ENCODE measurements at regions not wholly inside any gene's neighbourhood (a gene's known extent, or its start where the extent isn't known, plus 50 kb on each side); places are given as distances from the start of the nearest gene placed in this dataset.

- Histone ChIP-seq H3K9me2 (replicated peaks; ENCODE audit: control insufficient read depth, low read length) (no peaks in the 10 kb centered on the region), H3K9me3 (ENCODE audit: control insufficient read depth, insufficient read depth, low read length) (no peaks in the 10 kb centered on the region), H3K79me2 (ENCODE audit: control insufficient read depth, low read length) (no peaks in the 10 kb centered on the region), H3F3A (ENCODE audit: control insufficient read depth, insufficient read depth) (no peaks in the 10 kb centered on the region), H3K27ac (ENCODE audit: low read depth, low read length) (no peak overlapping the region), H4K20me1 (ENCODE audit: control insufficient read depth, insufficient read depth, low read depth, low read length) (no peaks in the 10 kb centered on the region), H3K36me3 (ENCODE audit: control insufficient read depth, low read length) (no peaks in the 10 kb centered on the region), H3K4me1 (ENCODE audit: control insufficient read depth, low read length) (no peaks in the 10 kb centered on the region), H3K4me3 (ENCODE audit: low read length) (no peak overlapping the region), H3K4me2 (ENCODE audit: low read length) (no peak overlapping the region), H3K27me3 (ENCODE audit: control insufficient read depth, low read length) (no peaks in the 10 kb centered on the region)
- TF ChIP-seq, protein P1, sequence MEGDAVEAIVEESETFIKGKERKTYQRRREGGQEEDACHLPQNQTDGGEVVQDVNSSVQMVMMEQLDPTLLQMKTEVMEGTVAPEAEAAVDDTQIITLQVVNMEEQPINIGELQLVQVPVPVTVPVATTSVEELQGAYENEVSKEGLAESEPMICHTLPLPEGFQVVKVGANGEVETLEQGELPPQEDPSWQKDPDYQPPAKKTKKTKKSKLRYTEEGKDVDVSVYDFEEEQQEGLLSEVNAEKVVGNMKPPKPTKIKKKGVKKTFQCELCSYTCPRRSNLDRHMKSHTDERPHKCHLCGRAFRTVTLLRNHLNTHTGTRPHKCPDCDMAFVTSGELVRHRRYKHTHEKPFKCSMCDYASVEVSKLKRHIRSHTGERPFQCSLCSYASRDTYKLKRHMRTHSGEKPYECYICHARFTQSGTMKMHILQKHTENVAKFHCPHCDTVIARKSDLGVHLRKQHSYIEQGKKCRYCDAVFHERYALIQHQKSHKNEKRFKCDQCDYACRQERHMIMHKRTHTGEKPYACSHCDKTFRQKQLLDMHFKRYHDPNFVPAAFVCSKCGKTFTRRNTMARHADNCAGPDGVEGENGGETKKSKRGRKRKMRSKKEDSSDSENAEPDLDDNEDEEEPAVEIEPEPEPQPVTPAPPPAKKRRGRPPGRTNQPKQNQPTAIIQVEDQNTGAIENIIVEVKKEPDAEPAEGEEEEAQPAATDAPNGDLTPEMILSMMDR (IDR thresholded peaks at IDR 0.05; ENCODE audit: low read depth, low read length, poor library complexity, severe bottlenecking): no peak
- no peak for TF ChIP-seq EZH2phosphoT487 (IDR thresholded peaks at IDR 0.05; ENCODE audit: borderline replicate concordance, low read length)
Measured at GRCh38 chr16:9280069-9280466, 188.6 kb downstream of the HAPSTR1 start.

- no peak overlapping the region for H3K4me3 ChIP-seq (ENCODE audit: low read length)
- H3K4me2 ChIP-seq (ENCODE audit: low read length): no peak overlapping the region
- no peaks in the 10 kb centered on the region for H3K36me3 ChIP-seq (ENCODE audit: control insufficient read depth, low read length)
- no peaks in the 10 kb centered on the region for H3K9me2 ChIP-seq (replicated peaks; ENCODE audit: control insufficient read depth, low read length)
- no peaks in the 10 kb centered on the region for H4K20me1 ChIP-seq (ENCODE audit: control insufficient read depth, insufficient read depth, low read depth, low read length)
- H3K79me2 ChIP-seq (ENCODE audit: control insufficient read depth, low read length): no peaks in the 10 kb centered on the region
- H3K27ac ChIP-seq (ENCODE audit: low read depth, low read length): no peak overlapping the region
- TF ChIP-seq EZH2phosphoT487 (IDR thresholded peaks at IDR 0.05; ENCODE audit: borderline replicate concordance, low read length): no peak
- TF ChIP-seq, protein P1 (IDR thresholded peaks at IDR 0.05; ENCODE audit: low read depth, low read length, poor library complexity, severe bottlenecking): no peak
- H3K9me3 ChIP-seq (ENCODE audit: control insufficient read depth, insufficient read depth, low read length): no peaks in the 10 kb centered on the region
- H3F3A ChIP-seq (ENCODE audit: control insufficient read depth, insufficient read depth): no peaks in the 10 kb centered on the region
- no peaks in the 10 kb centered on the region for H3K4me1 ChIP-seq (ENCODE audit: control insufficient read depth, low read length)
- no peaks in the 10 kb centered on the region for H3K27me3 ChIP-seq (ENCODE audit: control insufficient read depth, low read length)
Measured at GRCh38 chr16:9286930-9287329, 195.5 kb downstream of the HAPSTR1 start.

- no peaks in the 10 kb centered on the region for H3K9me3 ChIP-seq (ENCODE audit: control insufficient read depth, insufficient read depth, low read length)
- no peaks in the 10 kb centered on the region for H3K27me3 ChIP-seq (ENCODE audit: control insufficient read depth, low read length)
- no peaks in the 10 kb centered on the region for H3K9me2 ChIP-seq (replicated peaks; ENCODE audit: control insufficient read depth, low read length)
- H3K4me2 ChIP-seq (ENCODE audit: low read length): no peak overlapping the region
- H3K4me1 ChIP-seq (ENCODE audit: control insufficient read depth, low read length): no peaks in the 10 kb centered on the region
- no peaks in the 10 kb centered on the region for H4K20me1 ChIP-seq (ENCODE audit: control insufficient read depth, insufficient read depth, low read depth, low read length)
- H3K36me3 ChIP-seq (ENCODE audit: control insufficient read depth, low read length): no peaks in the 10 kb centered on the region
- no peaks in the 10 kb centered on the region for H3K79me2 ChIP-seq (ENCODE audit: control insufficient read depth, low read length)
- no peak overlapping the region for H3K4me3 ChIP-seq (ENCODE audit: low read length)
- TF ChIP-seq, protein P1 (IDR thresholded peaks at IDR 0.05; ENCODE audit: low read depth, low read length, poor library complexity, severe bottlenecking): no peak
- no peak for TF ChIP-seq EZH2phosphoT487 (IDR thresholded peaks at IDR 0.05; ENCODE audit: borderline replicate concordance, low read length)
- H3K27ac ChIP-seq (ENCODE audit: low read depth, low read length): no peak overlapping the region
- no peaks in the 10 kb centered on the region for H3F3A ChIP-seq (ENCODE audit: control insufficient read depth, insufficient read depth)
Measured at GRCh38 chr16:9296271-9296590, 204.8 kb downstream of the HAPSTR1 start.

Data from DOHH2 (cell line).